ENCODE measurements at regions not wholly inside any gene's neighbourhood (a gene's known extent, or its start where the extent isn't known, plus 50 kb on each side); places are given as distances from the start of the nearest gene placed in this dataset.
A peak's percentile ranks its signal among the peaks of the same experiment; 100 is the strongest.

DNA sequence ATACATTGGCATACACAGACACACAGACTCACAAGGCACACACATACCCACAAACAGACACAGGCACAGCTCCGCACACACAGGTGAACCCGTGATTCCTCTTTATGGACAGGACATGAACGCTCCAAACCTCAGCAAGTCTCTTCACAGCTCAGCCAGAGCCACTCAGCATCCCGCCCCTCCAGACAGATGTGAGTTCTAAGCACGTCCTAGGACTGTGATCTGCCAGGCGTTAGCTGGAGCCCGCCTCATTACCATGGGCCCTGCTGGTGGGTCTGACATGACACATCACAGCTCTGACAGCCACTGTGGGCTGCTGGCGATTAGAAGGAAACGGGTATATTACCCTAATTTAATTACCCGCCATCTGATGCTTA, 176.7 kb upstream of the PPP2R2D start:
- no peak overlapping the region for H3K23ac ChIP-seq (ENCODE audit: low read length in 2 of 2)
- 68% methylated on average over 10 of the region's 10 CpGs for WGBS

DNA sequence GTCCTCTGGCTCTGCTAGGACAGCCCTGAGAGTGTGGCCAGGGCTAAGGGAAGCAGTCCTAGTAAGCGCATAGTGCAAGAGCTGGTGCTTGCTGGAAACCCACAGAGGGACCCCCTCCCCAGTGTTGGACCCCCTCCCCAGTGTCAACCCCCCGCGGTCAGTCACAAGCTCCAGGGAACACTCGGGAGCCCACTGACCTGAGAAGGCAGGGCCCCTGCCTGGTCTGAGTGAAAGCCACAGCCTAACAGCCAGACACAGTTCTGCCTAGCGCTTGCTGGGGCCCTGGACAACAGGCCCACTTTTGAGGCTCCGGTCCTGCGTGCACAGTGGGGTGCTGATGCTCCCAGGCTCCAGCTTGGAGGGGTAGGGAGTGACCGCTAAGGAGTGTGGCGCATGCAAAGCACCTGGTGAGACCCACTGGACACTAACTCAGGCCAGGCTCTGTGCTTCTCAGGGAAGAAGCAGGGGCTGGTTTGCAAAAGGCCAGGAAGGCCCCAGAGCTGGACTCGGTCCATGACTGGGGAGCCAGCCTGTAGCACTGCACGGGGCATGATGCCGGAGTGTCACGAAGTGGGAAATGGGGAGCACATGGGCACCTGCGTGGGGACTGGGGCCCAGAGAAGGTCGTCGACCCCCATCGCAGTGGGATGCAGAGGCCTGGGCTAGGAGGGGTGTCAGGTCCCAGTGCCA, 175.8 kb upstream of the PPP2R2D start:
- Histone ChIP-seq H4K8ac (ENCODE audit: low read length) (no peak overlapping the region), H3K4me3 (ENCODE audit: insufficient read depth in 1 of 2, low read depth in 1 of 2, low read length in 2 of 2) (peak overlapping the region in 1 of 2 experiments; percentile 30), H3K27me3 (ENCODE audit: control insufficient read depth in 1 of 2, insufficient read depth in 1 of 2, low read length in 2 of 2) (no peaks in the 10 kb centered on the region), H3K14ac (ENCODE audit: low read length in 2 of 2) (no peak overlapping the region), H3K27ac (ENCODE audit: low read length, poor library complexity, severe bottlenecking) (no peak overlapping the region), H4K91ac (ENCODE audit: low read length) (no peak overlapping the region), H3K4ac (ENCODE audit: low read depth in 1 of 2, low read length in 2 of 2) (no peak overlapping the region), H3K23ac (ENCODE audit: low read length in 2 of 2) (no peak overlapping the region), H3K79me1 (replicated peaks; ENCODE audit: low read length, poor library complexity, severe bottlenecking) (no peaks in the 10 kb centered on the region), H2BK120ac (ENCODE audit: low read depth, low read length) (no peak overlapping the region), H2BK15ac (ENCODE audit: low read depth, poor library complexity, severe bottlenecking) (no peak overlapping the region), H2AK5ac (ENCODE audit: low read length, severe bottlenecking) (no peak overlapping the region), H2BK12ac (ENCODE audit: low read length in 2 of 2) (no peak overlapping the region), H3K9me3 (ENCODE audit: control insufficient read depth, low read length) (no peaks in the 10 kb centered on the region), H3K4me2 (ENCODE audit: low read length, poor library complexity, severe bottlenecking) (no peak overlapping the region), H3K4me1 (ENCODE audit: control insufficient read depth, insufficient read depth, low read depth, low read length) (peaks cover 5% of the 10 kb centered on the region), H3K9ac (ENCODE audit: low read length) (no peak overlapping the region), H2AFZ (ENCODE audit: low read depth, low read length) (no peak overlapping the region), H2BK5ac (ENCODE audit: low read depth, low read length, poor library complexity, severe bottlenecking) (no peak overlapping the region), H3K36me3 (ENCODE audit: control insufficient read depth in 1 of 2, insufficient read depth in 2 of 2, low read depth in 1 of 2, low read length in 2 of 2) (no peaks in the 10 kb centered on the region), H3K18ac (ENCODE audit: low read depth in 1 of 2, low read length in 2 of 2) (no peak overlapping the region)
- no peak for DNase-seq
- WGBS: 88% methylated on average over 17 of the region's 17 CpGs

More for the DNA sequence above, 176.7 kb upstream of the PPP2R2D start:
- Histone ChIP-seq H3K27me3 (ENCODE audit: control insufficient read depth in 1 of 2, insufficient read depth in 1 of 2, low read length in 2 of 2) (no peaks in the 10 kb centered on the region), H2BK120ac (ENCODE audit: low read depth, low read length) (no peak overlapping the region), H3K36me3 (ENCODE audit: control insufficient read depth in 1 of 2, insufficient read depth in 2 of 2, low read depth in 1 of 2, low read length in 2 of 2) (no peaks in the 10 kb centered on the region), H4K91ac (ENCODE audit: low read length) (no peak overlapping the region), H3K27ac (ENCODE audit: low read length, poor library complexity, severe bottlenecking) (no peak overlapping the region), H3K9me3 (ENCODE audit: control insufficient read depth, low read length) (peaks cover 7% of the 10 kb centered on the region), H3K4ac (ENCODE audit: low read depth in 1 of 2, low read length in 2 of 2) (no peak overlapping the region), H3K18ac (ENCODE audit: low read depth in 1 of 2, low read length in 2 of 2) (no peak overlapping the region), H3K79me1 (replicated peaks; ENCODE audit: low read length, poor library complexity, severe bottlenecking) (no peaks in the 10 kb centered on the region), H3K14ac (ENCODE audit: low read length in 2 of 2) (no peak overlapping the region), H4K8ac (ENCODE audit: low read length) (no peak overlapping the region), H2AFZ (ENCODE audit: low read depth, low read length) (no peak overlapping the region), H3K4me3 (ENCODE audit: insufficient read depth in 1 of 2, low read depth in 1 of 2, low read length in 2 of 2) (no peak overlapping the region), H3K4me2 (ENCODE audit: low read length, poor library complexity, severe bottlenecking) (no peak overlapping the region), H2AK5ac (ENCODE audit: low read length, severe bottlenecking) (no peak overlapping the region), H2BK5ac (ENCODE audit: low read depth, low read length, poor library complexity, severe bottlenecking) (no peak overlapping the region), H3K4me1 (ENCODE audit: control insufficient read depth, insufficient read depth, low read depth, low read length) (peaks cover 2% of the 10 kb centered on the region), H2BK15ac (ENCODE audit: low read depth, poor library complexity, severe bottlenecking) (no peak overlapping the region), H2BK12ac (ENCODE audit: low read length in 2 of 2) (no peak overlapping the region), H3K9ac (ENCODE audit: low read length) (no peak overlapping the region)
- DNase-seq: no peak

DNA sequence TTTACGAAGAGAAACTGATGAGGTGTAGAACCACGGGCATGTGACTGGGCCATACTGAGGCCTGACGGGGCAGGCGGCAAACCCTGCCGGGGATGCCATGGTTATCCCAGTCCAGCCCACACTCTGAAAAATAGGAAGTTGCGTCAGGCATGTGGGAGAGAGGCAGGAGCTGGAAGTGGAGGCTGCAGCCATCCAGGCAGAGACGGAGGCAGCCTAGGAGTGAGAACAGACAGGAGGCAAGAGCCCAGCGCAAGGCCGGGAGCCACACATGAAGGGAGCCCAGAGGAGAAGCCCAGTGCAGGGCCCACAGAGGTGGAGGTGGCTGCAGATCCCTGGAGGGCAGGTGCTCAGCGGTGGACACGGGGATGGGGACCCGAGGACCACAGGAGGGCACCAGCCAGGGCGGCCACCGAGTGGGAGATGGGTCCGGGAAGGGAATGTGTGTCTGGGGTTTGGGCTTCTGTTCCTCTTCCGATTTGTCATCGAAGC, 175.2 kb upstream of the PPP2R2D start:
- Histone ChIP-seq H3K4ac (ENCODE audit: low read depth in 1 of 2, low read length in 2 of 2) (no peak overlapping the region), H2BK5ac (ENCODE audit: low read depth, low read length, poor library complexity, severe bottlenecking) (no peak overlapping the region), H3K14ac (ENCODE audit: low read length in 2 of 2) (no peak overlapping the region), H2BK12ac (ENCODE audit: low read length in 2 of 2) (no peak overlapping the region), H3K4me3 (ENCODE audit: insufficient read depth in 1 of 2, low read depth in 1 of 2, low read length in 2 of 2) (no peak overlapping the region), H2AFZ (ENCODE audit: low read depth, low read length) (no peak overlapping the region), H2BK15ac (ENCODE audit: low read depth, poor library complexity, severe bottlenecking) (no peak overlapping the region), H3K79me1 (replicated peaks; ENCODE audit: low read length, poor library complexity, severe bottlenecking) (no peaks in the 10 kb centered on the region), H3K18ac (ENCODE audit: low read depth in 1 of 2, low read length in 2 of 2) (no peak overlapping the region), H2AK5ac (ENCODE audit: low read length, severe bottlenecking) (no peak overlapping the region), H3K4me2 (ENCODE audit: low read length, poor library complexity, severe bottlenecking) (no peak overlapping the region), H3K36me3 (ENCODE audit: control insufficient read depth in 1 of 2, insufficient read depth in 2 of 2, low read depth in 1 of 2, low read length in 2 of 2) (no peaks in the 10 kb centered on the region), H4K91ac (ENCODE audit: low read length) (no peak overlapping the region), H3K9me3 (ENCODE audit: control insufficient read depth, low read length) (no peaks in the 10 kb centered on the region), H4K8ac (ENCODE audit: low read length) (no peak overlapping the region), H3K27me3 (ENCODE audit: control insufficient read depth in 1 of 2, insufficient read depth in 1 of 2, low read length in 2 of 2) (no peaks in the 10 kb centered on the region), H3K9ac (ENCODE audit: low read length) (no peak overlapping the region), H3K4me1 (ENCODE audit: control insufficient read depth, insufficient read depth, low read depth, low read length) (peaks cover 5% of the 10 kb centered on the region), H3K27ac (ENCODE audit: low read length, poor library complexity, severe bottlenecking) (no peak overlapping the region), H2BK120ac (ENCODE audit: low read depth, low read length) (no peak overlapping the region), H3K23ac (ENCODE audit: low read length in 2 of 2) (no peak overlapping the region)
- no peak for DNase-seq
- WGBS: 82% methylated on average over 17 of the region's 17 CpGs

DNA sequence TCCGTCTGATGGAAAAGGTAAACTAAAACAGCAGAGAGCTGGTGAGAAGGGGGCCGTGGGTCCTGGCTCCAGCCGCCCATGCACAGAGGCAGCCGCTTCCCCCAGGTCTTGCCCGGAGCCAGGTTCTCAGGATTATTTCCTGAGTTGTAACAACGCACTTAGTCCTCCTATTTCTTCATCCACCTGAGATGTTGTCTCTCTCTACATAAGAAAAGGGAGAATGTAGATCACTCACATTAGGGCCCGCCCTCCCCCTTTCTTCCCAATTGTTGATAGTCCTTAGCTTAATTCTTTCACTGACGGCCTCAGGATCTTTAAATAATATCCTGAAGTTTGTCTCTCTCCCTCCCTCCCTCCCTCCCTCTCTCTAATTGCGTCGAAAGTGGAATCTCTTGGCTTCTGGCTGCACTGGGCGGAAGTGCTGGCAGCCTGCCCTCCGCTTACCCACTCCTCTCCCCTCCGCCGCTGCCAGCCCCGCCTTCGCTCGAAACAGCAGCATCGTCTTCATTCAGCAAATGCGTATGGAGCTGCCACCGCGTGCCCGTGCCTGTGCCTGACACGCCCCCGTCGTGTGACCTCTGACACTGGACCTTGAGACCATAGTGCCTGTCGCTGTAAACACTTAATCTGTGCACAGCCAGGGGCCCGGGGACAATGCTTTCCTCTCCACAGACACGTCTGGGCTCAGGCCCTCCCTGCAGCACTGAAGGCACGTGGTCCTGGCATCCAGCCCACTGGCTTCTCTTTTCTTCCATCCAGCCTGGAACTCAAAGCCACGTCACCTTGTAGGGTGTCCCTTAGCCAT, 174.5 kb upstream of the PPP2R2D start:
- no peaks in the 10 kb centered on the region for H3K27me3 ChIP-seq (ENCODE audit: control insufficient read depth in 1 of 2, insufficient read depth in 1 of 2, low read length in 2 of 2)
- no peak overlapping the region for H3K4me3 ChIP-seq (ENCODE audit: insufficient read depth in 1 of 2, low read depth in 1 of 2, low read length in 2 of 2)
- no peak overlapping the region for H3K14ac ChIP-seq (ENCODE audit: low read length in 2 of 2)
- no peaks in the 10 kb centered on the region for H3K36me3 ChIP-seq (ENCODE audit: control insufficient read depth in 1 of 2, insufficient read depth in 2 of 2, low read depth in 1 of 2, low read length in 2 of 2)
- H3K4me1 ChIP-seq (ENCODE audit: control insufficient read depth, insufficient read depth, low read depth, low read length): peaks cover 5% of the 10 kb centered on the region
- WGBS: 24% methylated on average over 29 of the region's 30 CpGs
- no peak overlapping the region for H4K8ac ChIP-seq (ENCODE audit: low read length)
- H2BK5ac ChIP-seq (ENCODE audit: low read depth, low read length, poor library complexity, severe bottlenecking): no peak overlapping the region
- H2BK12ac ChIP-seq (ENCODE audit: low read length in 2 of 2): no peak overlapping the region
- H3K9ac ChIP-seq (ENCODE audit: low read length): no peak overlapping the region
- no peak overlapping the region for H4K91ac ChIP-seq (ENCODE audit: low read length)
- H3K4ac ChIP-seq (ENCODE audit: low read depth in 1 of 2, low read length in 2 of 2): no peak overlapping the region
- H2BK15ac ChIP-seq (ENCODE audit: low read depth, poor library complexity, severe bottlenecking): no peak overlapping the region
- no peak overlapping the region for H3K4me2 ChIP-seq (ENCODE audit: low read length, poor library complexity, severe bottlenecking)
- H2AFZ ChIP-seq (ENCODE audit: low read depth, low read length): peak overlapping the region; percentile 10
- no peaks in the 10 kb centered on the region for H3K79me1 ChIP-seq (replicated peaks; ENCODE audit: low read length, poor library complexity, severe bottlenecking)
- H3K18ac ChIP-seq (ENCODE audit: low read depth in 1 of 2, low read length in 2 of 2): no peak overlapping the region
- H2BK120ac ChIP-seq (ENCODE audit: low read depth, low read length): no peak overlapping the region
- DNase-seq: no peak
- no peak overlapping the region for H3K27ac ChIP-seq (ENCODE audit: low read length, poor library complexity, severe bottlenecking)
- no peaks in the 10 kb centered on the region for H3K9me3 ChIP-seq (ENCODE audit: control insufficient read depth, low read length)
- no peak overlapping the region for H2AK5ac ChIP-seq (ENCODE audit: low read length, severe bottlenecking)
- no peak overlapping the region for H3K23ac ChIP-seq (ENCODE audit: low read length in 2 of 2)
